Fibroblast of peridontal ligament (primary cell): ENCODE measurements at regions not wholly inside any gene's neighbourhood (a gene's known extent, or its start where the extent isn't known, plus 50 kb on each side); places are given as distances from the start of the nearest gene placed in this dataset.
"Not testable (repeated sequence)": the region's sequence is repeated elsewhere in the genome, so short reads cannot be mapped to it uniquely, and the experiment has no call there.

Source experiments
- DNase-seq: peaks from one replicate; pipeline ENCODE4 v3.0.0-alpha.2; 2010; ENCODE audit errors: extremely low read depth

- no peak for DNase-seq
Observed at GRCh38 chr17:26731005-26731921, 562.7 kb upstream of the WSB1 start.

- not testable (repeated sequence) for DNase-seq
Observed at GRCh38 chr17:26731926-26732325, 562.0 kb upstream of the WSB1 start.

- not testable (repeated sequence) for DNase-seq
Observed at GRCh38 chr17:26734775-26735174, 559.1 kb upstream of the WSB1 start.

GRCh38 chr17:26735977-26736376 lies 557.9 kb upstream of the WSB1 start:
- not testable (repeated sequence) for DNase-seq

GRCh38 chr17:26765860-26766709 lies 527.8 kb upstream of the WSB1 start:
- DNase-seq: no peak

GRCh38 chr17:26766743-26767142 lies 527.2 kb upstream of the WSB1 start:
- DNase-seq: no peak

GRCh38 chr17:26773189-26774188 lies 520.4 kb upstream of the WSB1 start:
- no peak for DNase-seq

- DNase-seq: no peak
Observed at GRCh38 chr17:26774291-26775218, 519.4 kb upstream of the WSB1 start.

GRCh38 chr17:26775219-26775822 lies 518.6 kb upstream of the WSB1 start:
- no peak for DNase-seq

GRCh38 chr17:26780187-26780814 lies 513.6 kb upstream of the WSB1 start:
- DNase-seq: not testable (repeated sequence)

- no peak for DNase-seq
Observed at GRCh38 chr17:26782153-26782552, 511.8 kb upstream of the WSB1 start.

- DNase-seq: peak; percentile 39
Observed at GRCh38 chr17:26792486-26792885, 501.4 kb upstream of the WSB1 start.

GRCh38 chr17:26807024-26807423 lies 486.9 kb upstream of the WSB1 start:
- no peak for DNase-seq

GRCh38 chr17:26809033-26809432 lies 484.9 kb upstream of the WSB1 start:
- DNase-seq: peak; percentile 17

- peak; percentile 10 for DNase-seq
Observed at GRCh38 chr17:26818736-26819135, 475.2 kb upstream of the WSB1 start.
